ENCODE measurements at regions not wholly inside any gene's neighbourhood (a gene's known extent, or its start where the extent isn't known, plus 50 kb on each side); places are given as distances from the start of the nearest gene placed in this dataset.

- no peak for DNase-seq
- H3K4me3 Mint-ChIP-seq, result no peak overlapping the region
- TF ChIP-seq, protein P1, sequence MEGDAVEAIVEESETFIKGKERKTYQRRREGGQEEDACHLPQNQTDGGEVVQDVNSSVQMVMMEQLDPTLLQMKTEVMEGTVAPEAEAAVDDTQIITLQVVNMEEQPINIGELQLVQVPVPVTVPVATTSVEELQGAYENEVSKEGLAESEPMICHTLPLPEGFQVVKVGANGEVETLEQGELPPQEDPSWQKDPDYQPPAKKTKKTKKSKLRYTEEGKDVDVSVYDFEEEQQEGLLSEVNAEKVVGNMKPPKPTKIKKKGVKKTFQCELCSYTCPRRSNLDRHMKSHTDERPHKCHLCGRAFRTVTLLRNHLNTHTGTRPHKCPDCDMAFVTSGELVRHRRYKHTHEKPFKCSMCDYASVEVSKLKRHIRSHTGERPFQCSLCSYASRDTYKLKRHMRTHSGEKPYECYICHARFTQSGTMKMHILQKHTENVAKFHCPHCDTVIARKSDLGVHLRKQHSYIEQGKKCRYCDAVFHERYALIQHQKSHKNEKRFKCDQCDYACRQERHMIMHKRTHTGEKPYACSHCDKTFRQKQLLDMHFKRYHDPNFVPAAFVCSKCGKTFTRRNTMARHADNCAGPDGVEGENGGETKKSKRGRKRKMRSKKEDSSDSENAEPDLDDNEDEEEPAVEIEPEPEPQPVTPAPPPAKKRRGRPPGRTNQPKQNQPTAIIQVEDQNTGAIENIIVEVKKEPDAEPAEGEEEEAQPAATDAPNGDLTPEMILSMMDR (IDR thresholded peaks at IDR 0.05), result no peak
- H3K9me3 Mint-ChIP-seq, result no peaks in the 10 kb centered on the region
- H3K36me3 Mint-ChIP-seq (ENCODE audit: low read depth), result no peaks in the 10 kb centered on the region
- peaks cover 33% of the 10 kb centered on the region for H3K4me1 Mint-ChIP-seq (ENCODE audit: low read depth)
- H3K27me3 Mint-ChIP-seq (ENCODE audit: insufficient read depth), result peaks cover 56% of the 10 kb centered on the region
- no peak overlapping the region for H3K27ac Mint-ChIP-seq
Observed at GRCh38 chr15:70535071-70535954, 228.0 kb downstream of the UACA start.

- peak; percentile 66 for DNase-seq
- H3K36me3 Mint-ChIP-seq (ENCODE audit: low read depth), result no peaks in the 10 kb centered on the region
- H3K4me1 Mint-ChIP-seq (ENCODE audit: low read depth), result peaks cover 33% of the 10 kb centered on the region
- no peak overlapping the region for H3K27ac Mint-ChIP-seq
- no peaks in the 10 kb centered on the region for H3K9me3 Mint-ChIP-seq
- TF ChIP-seq, protein P1 (IDR thresholded peaks at IDR 0.05), result no peak
- H3K27me3 Mint-ChIP-seq (ENCODE audit: insufficient read depth), result peaks cover 54% of the 10 kb centered on the region
- no peak overlapping the region for H3K4me3 Mint-ChIP-seq
Observed at GRCh38 chr15:70533931-70534742, 229.2 kb downstream of the UACA start.

DNA sequence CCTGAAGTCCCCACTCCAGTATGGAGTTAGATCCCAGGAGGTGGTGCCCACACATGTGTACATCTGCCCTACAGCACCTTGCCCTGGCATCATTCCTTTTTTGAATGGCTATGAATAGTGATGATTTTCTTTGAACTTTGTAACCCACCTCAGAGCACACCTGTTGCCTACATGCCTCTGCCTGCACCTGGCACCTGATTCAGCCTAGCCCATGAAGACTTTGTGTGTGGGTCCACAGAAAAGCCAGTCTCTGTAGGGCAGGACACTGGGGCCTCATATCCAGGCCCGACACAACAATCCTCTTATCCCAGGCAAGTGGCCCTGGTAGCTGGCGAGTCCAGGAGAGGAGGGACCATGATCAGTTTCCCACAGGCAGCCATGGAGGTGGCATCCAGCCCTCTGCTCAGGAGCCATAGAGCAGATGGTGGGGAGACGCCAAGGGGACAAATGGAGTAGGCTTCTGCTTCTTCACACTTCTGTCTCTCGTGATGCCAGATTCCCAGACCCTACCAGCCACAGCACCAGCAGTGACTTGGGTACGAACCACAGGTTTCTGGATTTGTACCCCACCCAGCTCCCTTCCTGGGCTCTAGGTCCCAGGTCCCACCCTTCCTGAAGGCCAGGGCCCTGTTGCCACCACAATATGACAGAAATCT, 230.7 kb downstream of the UACA start:
- TF ChIP-seq, protein P1 (IDR thresholded peaks at IDR 0.05), result no peak
- H3K36me3 Mint-ChIP-seq (ENCODE audit: low read depth), result no peaks in the 10 kb centered on the region

DNA sequence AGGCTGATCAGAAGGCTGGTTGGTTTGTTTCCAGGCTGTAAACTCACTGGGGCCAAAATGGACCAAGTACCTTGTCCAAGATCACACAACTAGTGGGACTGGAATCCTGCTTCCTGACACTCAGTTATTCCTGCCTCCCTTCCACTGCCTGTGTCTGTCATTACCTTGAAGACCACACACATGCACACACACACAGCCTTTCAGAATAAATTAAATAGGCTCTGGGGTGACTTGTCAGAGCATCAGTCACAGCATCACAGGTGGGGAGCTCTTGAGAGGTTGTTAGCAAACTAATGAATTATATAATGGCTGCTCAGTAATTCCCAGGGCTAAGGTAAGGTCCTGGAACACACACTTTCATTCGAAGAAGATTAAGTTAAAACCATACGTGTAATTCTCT, 231.8 kb downstream of the UACA start:
- Mint-ChIP-seq H3K4me1 (ENCODE audit: low read depth) (peaks cover 40% of the 10 kb centered on the region), H3K36me3 (ENCODE audit: low read depth) (no peaks in the 10 kb centered on the region), H3K9me3 (no peaks in the 10 kb centered on the region), H3K27ac (no peak overlapping the region), H3K27me3 (ENCODE audit: insufficient read depth) (peaks cover 41% of the 10 kb centered on the region), H3K4me3 (no peak overlapping the region)
- TF ChIP-seq, protein P1 (IDR thresholded peaks at IDR 0.05), result no peak
- DNase-seq, result no peak

More for the DNA sequence above, 230.7 kb downstream of the UACA start:
- H3K27ac Mint-ChIP-seq, result no peak overlapping the region
- H3K4me1 Mint-ChIP-seq (ENCODE audit: low read depth), result peaks cover 30% of the 10 kb centered on the region
- H3K27me3 Mint-ChIP-seq (ENCODE audit: insufficient read depth), result peaks cover 50% of the 10 kb centered on the region
- H3K9me3 Mint-ChIP-seq, result no peaks in the 10 kb centered on the region
- H3K4me3 Mint-ChIP-seq, result no peak overlapping the region
- DNase-seq, result no peak

GRCh38 chr15:70530906-70531305, 232.5 kb downstream of the UACA start:
- no peak overlapping the region for H3K4me3 Mint-ChIP-seq
- DNase-seq, result no peak
- TF ChIP-seq, protein P1 (IDR thresholded peaks at IDR 0.05), result no peak
- peaks cover 46% of the 10 kb centered on the region for H3K4me1 Mint-ChIP-seq (ENCODE audit: low read depth)
- no peaks in the 10 kb centered on the region for H3K9me3 Mint-ChIP-seq
- H3K27me3 Mint-ChIP-seq (ENCODE audit: insufficient read depth), result peaks cover 36% of the 10 kb centered on the region
- H3K27ac Mint-ChIP-seq, result no peak overlapping the region
- no peaks in the 10 kb centered on the region for H3K36me3 Mint-ChIP-seq (ENCODE audit: low read depth)
